ENCODE measurements at regions not wholly inside any gene's neighbourhood (a gene's known extent, or its start where the extent isn't known, plus 50 kb on each side); places are given as distances from the start of the nearest gene placed in this dataset.

- no peak for TF ChIP-seq CTCF (IDR thresholded peaks at IDR 0.05; ENCODE audit: control extremely low read depth, extremely low read depth, low read depth, missing control alignments)
- POLR2A ChIA-PET = no interaction called here
- DNase-seq (ENCODE audit: extremely low spot score) = no peak
- CTCF ChIA-PET = no interaction called here
Observed at GRCh38 chr5:2271316-2271715, 388.6 kb upstream of the IRX4 start.

- DNase-seq (ENCODE audit: extremely low spot score) = no peak
- no peak for TF ChIP-seq CTCF (IDR thresholded peaks at IDR 0.05; ENCODE audit: control extremely low read depth, extremely low read depth, low read depth, missing control alignments)
- ChIA-PET CTCF (no interaction called here), POLR2A (no interaction called here)
Observed at GRCh38 chr5:2270467-2270866, 387.7 kb upstream of the IRX4 start.

GRCh38 chr5:2269656-2270055 is 386.9 kb upstream of the IRX4 start:
- ChIA-PET CTCF (no interaction called here), POLR2A (no interaction called here)
- no peak for TF ChIP-seq CTCF (IDR thresholded peaks at IDR 0.05; ENCODE audit: control extremely low read depth, extremely low read depth, low read depth, missing control alignments)
- DNase-seq (ENCODE audit: extremely low spot score) = no peak

- POLR2A ChIA-PET = no interaction called here
- CTCF ChIA-PET = no interaction called here
- no peak for DNase-seq (ENCODE audit: extremely low spot score)
Observed at GRCh38 chr5:2267991-2268390, 385.3 kb upstream of the IRX4 start.

GRCh38 chr5:2266641-2267240 is 384.0 kb upstream of the IRX4 start:
- no peak for DNase-seq (ENCODE audit: extremely low spot score)
- CTCF ChIA-PET = no interaction called here
- POLR2A ChIA-PET = no interaction called here
- no peak for TF ChIP-seq CTCF (IDR thresholded peaks at IDR 0.05; ENCODE audit: control extremely low read depth, extremely low read depth, low read depth, missing control alignments)

More at GRCh38 chr5:2267991-2268390, 385.3 kb upstream of the IRX4 start:
- TF ChIP-seq CTCF (IDR thresholded peaks at IDR 0.05; ENCODE audit: control extremely low read depth, extremely low read depth, low read depth, missing control alignments) = no peak

- ChIA-PET POLR2A (no interaction called here), CTCF (no interaction called here)
- DNase-seq (ENCODE audit: extremely low spot score) = no peak
- TF ChIP-seq CTCF (IDR thresholded peaks at IDR 0.05; ENCODE audit: control extremely low read depth, extremely low read depth, low read depth, missing control alignments) = no peak
Observed at GRCh38 chr5:2265341-2265740, 382.6 kb upstream of the IRX4 start.

GRCh38 chr5:2263763-2264162 is 381.0 kb upstream of the IRX4 start:
- no peak for TF ChIP-seq CTCF (IDR thresholded peaks at IDR 0.05; ENCODE audit: control extremely low read depth, extremely low read depth, low read depth, missing control alignments)
- ChIA-PET CTCF (no interaction called here), POLR2A (no interaction called here)
- DNase-seq (ENCODE audit: extremely low spot score) = no peak
